Upper lobe of left lung (tissue), 4 donors: ENCODE measurements at regions not wholly inside any gene's neighbourhood (a gene's known extent, or its start where the extent isn't known, plus 50 kb on each side); places are given as distances from the start of the nearest gene placed in this dataset.

ENCODE experiments used
- EP300 ChIP-seq, 4 donors: sonication (generic); formaldehyde crosslinking; IDR thresholded peaks; one replicate each; pipeline ENCODE4 v1.5.1; 2017; ENCODE audit warnings: antibody characterized with exemption in 4 of 4, control low read depth in 2 of 4
- POLR2A ChIP-seq, 4 donors: fragments of 450-650 bp; IDR thresholded peaks; one replicate each; pipeline ENCODE4 v1.5.1; 2016 to 2017; ENCODE audit warnings: antibody characterized with exemption in 4 of 4, mild to moderate bottlenecking in 2 of 4
- POLR2AphosphoS5 ChIP-seq, 2 donors: sonication (generic); formaldehyde crosslinking; IDR thresholded peaks; one replicate each; pipeline ENCODE4 v1.5.1; 2017; ENCODE audit warnings: antibody characterized with exemption in 2 of 2
- TF ChIP-seq, protein P1 (sequence below), 6 experiments: fragments of 450-650 bp in 4 of 6; fragments of 200-600 bp in 2 of 6; sonication (generic) in 2 of 6; IDR thresholded peaks; one replicate each; pipeline ENCODE4 v1.5.1; 2016 to 2019; ENCODE audit warnings: antibody characterized with exemption in 6 of 6

DNA sequence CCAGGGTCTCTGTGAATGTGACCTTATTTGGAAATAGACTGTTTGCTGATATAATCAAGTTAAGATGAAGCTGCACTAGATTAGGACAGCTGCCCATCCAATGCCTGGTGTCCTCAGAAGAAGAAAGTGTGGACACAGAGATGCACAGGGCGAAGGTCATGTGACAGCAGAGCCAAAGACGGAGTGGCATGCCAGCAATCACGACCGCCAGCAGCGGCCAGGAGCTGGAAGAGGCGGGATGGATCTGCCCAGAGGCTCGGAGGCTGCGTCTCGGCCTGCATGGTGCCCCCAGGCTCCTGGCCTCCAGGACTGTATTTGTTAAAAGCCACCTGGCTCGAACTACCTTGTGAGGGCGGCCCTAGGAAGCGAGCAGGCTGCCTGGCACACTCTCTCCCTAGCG, 76.5 kb downstream of the RFLNA start:
- TF ChIP-seq POLR2AphosphoS5 (IDR thresholded peaks at IDR 0.05) (no peak), EP300 (IDR thresholded peaks at IDR 0.05) (no peak), POLR2A (IDR thresholded peaks at IDR 0.05) (no peak)
- TF ChIP-seq, protein P1, sequence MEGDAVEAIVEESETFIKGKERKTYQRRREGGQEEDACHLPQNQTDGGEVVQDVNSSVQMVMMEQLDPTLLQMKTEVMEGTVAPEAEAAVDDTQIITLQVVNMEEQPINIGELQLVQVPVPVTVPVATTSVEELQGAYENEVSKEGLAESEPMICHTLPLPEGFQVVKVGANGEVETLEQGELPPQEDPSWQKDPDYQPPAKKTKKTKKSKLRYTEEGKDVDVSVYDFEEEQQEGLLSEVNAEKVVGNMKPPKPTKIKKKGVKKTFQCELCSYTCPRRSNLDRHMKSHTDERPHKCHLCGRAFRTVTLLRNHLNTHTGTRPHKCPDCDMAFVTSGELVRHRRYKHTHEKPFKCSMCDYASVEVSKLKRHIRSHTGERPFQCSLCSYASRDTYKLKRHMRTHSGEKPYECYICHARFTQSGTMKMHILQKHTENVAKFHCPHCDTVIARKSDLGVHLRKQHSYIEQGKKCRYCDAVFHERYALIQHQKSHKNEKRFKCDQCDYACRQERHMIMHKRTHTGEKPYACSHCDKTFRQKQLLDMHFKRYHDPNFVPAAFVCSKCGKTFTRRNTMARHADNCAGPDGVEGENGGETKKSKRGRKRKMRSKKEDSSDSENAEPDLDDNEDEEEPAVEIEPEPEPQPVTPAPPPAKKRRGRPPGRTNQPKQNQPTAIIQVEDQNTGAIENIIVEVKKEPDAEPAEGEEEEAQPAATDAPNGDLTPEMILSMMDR (IDR thresholded peaks at IDR 0.05), result no peak
